ENCODE measurements at regions not wholly inside any gene's neighbourhood (a gene's known extent, or its start where the extent isn't known, plus 50 kb on each side); places are given as distances from the start of the nearest gene placed in this dataset.

DNA sequence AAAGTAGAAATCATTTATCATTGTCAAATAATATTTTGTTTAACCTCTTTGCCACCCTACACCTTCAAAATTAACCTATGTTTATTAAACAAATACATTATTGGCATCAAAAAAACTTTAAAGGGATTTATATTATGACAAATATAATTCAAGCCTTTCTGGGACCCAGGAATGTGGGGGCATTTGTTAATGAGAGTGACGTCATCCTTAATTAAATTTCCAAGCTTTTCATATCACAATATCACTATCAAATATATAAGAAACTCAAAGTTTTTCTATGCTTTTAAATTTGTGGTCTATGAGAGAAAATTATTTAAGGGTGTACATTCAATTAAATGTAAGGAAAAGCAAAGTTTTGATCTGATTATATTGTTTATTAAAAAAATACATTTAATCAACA, 307.4 kb upstream of the POU3F3 start (continued):
- TF ChIP-seq, protein P1, sequence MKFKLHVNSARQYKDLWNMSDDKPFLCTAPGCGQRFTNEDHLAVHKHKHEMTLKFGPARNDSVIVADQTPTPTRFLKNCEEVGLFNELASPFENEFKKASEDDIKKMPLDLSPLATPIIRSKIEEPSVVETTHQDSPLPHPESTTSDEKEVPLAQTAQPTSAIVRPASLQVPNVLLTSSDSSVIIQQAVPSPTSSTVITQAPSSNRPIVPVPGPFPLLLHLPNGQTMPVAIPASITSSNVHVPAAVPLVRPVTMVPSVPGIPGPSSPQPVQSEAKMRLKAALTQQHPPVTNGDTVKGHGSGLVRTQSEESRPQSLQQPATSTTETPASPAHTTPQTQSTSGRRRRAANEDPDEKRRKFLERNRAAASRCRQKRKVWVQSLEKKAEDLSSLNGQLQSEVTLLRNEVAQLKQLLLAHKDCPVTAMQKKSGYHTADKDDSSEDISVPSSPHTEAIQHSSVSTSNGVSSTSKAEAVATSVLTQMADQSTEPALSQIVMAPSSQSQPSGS (IDR thresholded peaks at IDR 0.05; ENCODE audit: low read length): no peak
- no peak for TF ChIP-seq SRF (IDR thresholded peaks at IDR 0.05; ENCODE audit: low read depth, low read length)
- no peak for TF ChIP-seq EP300 (IDR thresholded peaks at IDR 0.05; ENCODE audit: borderline replicate concordance in 1 of 2, low read depth in 2 of 2, low read length in 2 of 2)

Measured in H1 (cell line).